K562 (cell line): ENCODE measurements at regions not wholly inside any gene's neighbourhood (a gene's known extent, or its start where the extent isn't known, plus 50 kb on each side); places are given as distances from the start of the nearest gene placed in this dataset.

Experiments
- ATAC-seq: fragments of 200-7000 bp; cut with Tn5 transposase; 3 replicates; pipeline ENCODE4 v1.9.1; 2020; ENCODE audit warnings: moderate library complexity
- BruUV-seq: library from RNA; stranded (reverse); fragments of 400-500 nt; replicated peaks from 2 replicates; lab custom pipeline; 2021; lab: Mats Ljungman, UMichigan
- CTCF ChIA-PET: fragments of 300-600 bp; formaldehyde crosslinking; extraction: SDS; loops from one replicate; lab custom pipeline; 2021; ENCODE audit warnings: low intra/inter-chr PET ratio; lab: Yijun Ruan, JAX
- POLR2A ChIA-PET: fragments of 300-600, 350-650 bp; sonication (Branson Sonifier 250); formaldehyde crosslinking; extraction: SDS; loops from one replicate; lab custom pipeline; 2021; ENCODE audit warnings: antibody characterized with exemption, inconsistent platforms; lab: Yijun Ruan, JAX
- DNase-seq, 4 experiments: peaks; one replicate each; pipeline versions ENCODE4 v3.0.0 to v3.0.0-alpha.2; 2011 to 2018; ENCODE audit warnings: low spot score in 3 of 4, mixed read lengths in 3 of 4; ENCODE audit errors: extremely low read depth in 1 of 4
- FAIRE-seq: peaks from 2 replicates; lab custom pipeline; 2011; peaks lifted over from hg19 to GRCh38; lab: Jason Lieb, UNC
- H2AFZ ChIP-seq: 2 replicates; pipeline ENCODE4 v1.6.0; 2011; ENCODE audit warnings: low read depth, low read length, control low read depth, inconsistent platforms
- H3K27ac ChIP-seq: fragments of 200-600 bp; 3 replicates; pipeline ENCODE4 v1.8.0; 2011; ENCODE audit warnings: low read depth, mild to moderate bottlenecking, control low read depth, inconsistent platforms, low read length, moderate library complexity, mixed read lengths; ENCODE audit errors: extremely low read depth
- H3K27me3 ChIP-seq, 2 experiments: fragments of 300-600 bp in 1 of 2; 2 replicates in 1 of 2; 3 replicates in 1 of 2; pipeline versions ENCODE4 v1.6.0 to v1.8.0; 2011; ENCODE audit warnings: inconsistent platforms in 2 of 2, low read length in 2 of 2, mild to moderate bottlenecking in 1 of 2, mixed read lengths in 1 of 2, moderate library complexity in 1 of 2; ENCODE audit not compliant: control insufficient read depth in 2 of 2, insufficient read depth in 2 of 2
- H3K36me3 ChIP-seq: fragments of 300-600 bp; 3 replicates; pipeline ENCODE4 v1.8.0; 2011; ENCODE audit warnings: mild to moderate bottlenecking, low read length, inconsistent platforms; ENCODE audit not compliant: control insufficient read depth, insufficient read depth
- H3K4me1 ChIP-seq, 2 experiments: fragments of 200-600 bp in 1 of 2; replicated peaks in 1 of 2; 2 replicates in 1 of 2; 3 replicates in 1 of 2; pipeline versions ENCODE4 v1.5.1 to v1.8.0; 2011; ENCODE audit warnings: inconsistent platforms in 2 of 2, low read length in 2 of 2, mild to moderate bottlenecking in 1 of 2, mixed read lengths in 1 of 2, moderate library complexity in 1 of 2; ENCODE audit not compliant: control insufficient read depth in 2 of 2, insufficient read depth in 2 of 2
- H3K4me2 ChIP-seq: 2 replicates; pipeline ENCODE4 v1.6.1; 2011; ENCODE audit warnings: low read length, control low read depth, inconsistent platforms, mixed read lengths; ENCODE audit not compliant: insufficient read depth
- H3K4me3 ChIP-seq: fragments of 200-600 bp; sonication (generic), shearing (Covaris generic); 2 replicates; pipeline ENCODE4 v1.5.1; 2016; ENCODE audit warnings: control low read depth, inconsistent platforms
- H3K79me2 ChIP-seq: fragments of 200-600 bp; 3 replicates; pipeline ENCODE4 v1.8.0; 2011; ENCODE audit warnings: low read length, inconsistent platforms; ENCODE audit not compliant: control insufficient read depth, insufficient read depth
- H3K9ac ChIP-seq, 2 experiments: 2 replicates each; pipeline versions ENCODE4 v1.6.0 to v1.6.1; 2011; ENCODE audit warnings: low read depth in 2 of 2, low read length in 2 of 2, control low read depth in 1 of 2, inconsistent platforms in 1 of 2, mild to moderate bottlenecking in 1 of 2, mixed read lengths in 1 of 2; ENCODE audit not compliant: insufficient read depth in 1 of 2
- H3K9me1 ChIP-seq: one replicate; pipeline ENCODE4 v1.6.0; 2011; ENCODE audit warnings: inconsistent platforms, mild to moderate bottlenecking, low read length, moderate library complexity; ENCODE audit not compliant: control insufficient read depth, insufficient read depth
- H3K9me3 ChIP-seq: replicated peaks from 2 replicates; pipeline ENCODE4 v1.5.1; 2011; ENCODE audit warnings: low read depth, low read length, inconsistent platforms; ENCODE audit not compliant: control insufficient read depth, insufficient read depth
- H4K20me1 ChIP-seq: replicated peaks from 2 replicates; pipeline ENCODE4 v1.6.1; 2011; ENCODE audit warnings: low read length, inconsistent platforms, mixed read lengths; ENCODE audit not compliant: control insufficient read depth, insufficient read depth
- EGR1 ChIP-seq: fragments of 450-650 bp; conservative IDR thresholded peaks from 2 replicates; pipeline ENCODE4 v1.6.1; 2017; ENCODE audit warnings: mild to moderate bottlenecking
- GTF2F1 ChIP-seq: IDR thresholded peaks from 2 replicates; pipeline ENCODE4 v1.6.1; 2011; ENCODE audit warnings: low read depth, low read length, improper control_type of control experiment
- NCOR1 ChIP-seq: fragments of 450-650 bp; IDR thresholded peaks from 2 replicates; pipeline ENCODE4 v1.6.1; 2016; ENCODE audit warnings: mild to moderate bottlenecking, moderate library complexity
- ZFP1 ChIP-seq: fragments of 450-650 bp; formaldehyde crosslinking; IDR thresholded peaks from 2 replicates; pipeline ENCODE4 v1.4.0; 2020; ENCODE audit warnings: mild to moderate bottlenecking, mixed read lengths
- WGBS: fragments of 100-300 bp; shearing (Covaris generic); methylation state at CpG from one replicate; pipeline ENCODE4 v1.1.6; 2016; ENCODE audit warnings: low coverage, mixed read lengths; ENCODE audit not compliant: insufficient coverage; ENCODE audit errors: missing lambda C conversion rate; 5-methylcytosine and 5-hydroxymethylcytosine counted together
- in situ Hi-C: fragments of 300-500 bp; cut with MboI; formaldehyde crosslinking; loops from 4 replicates; pipeline ENCODE4 v1.15.0; 2018; ENCODE audit warnings: inconsistent platforms, mixed read lengths
- intact Hi-C: fragments of 100-400 bp; cut with micrococcal nuclease; formaldehyde crosslinking; loops from 2 replicates; pipeline ENCODE4 v1.14.2; 2022
- TF ChIP-seq, protein P1 (sequence below): fragments of 450-650 bp; IDR thresholded peaks from 2 replicates; pipeline ENCODE4 v1.6.1; 2016
- TF ChIP-seq, protein P2 (sequence below), 2 experiments: fragments of 150-350 bp in 1 of 2; IDR thresholded peaks; 2 replicates each; pipeline ENCODE4 v1.6.1; 2012 to 2016; ENCODE audit warnings: low read depth in 2 of 2, low read length in 2 of 2, mild to moderate bottlenecking in 1 of 2, moderate library complexity in 1 of 2

DNA sequence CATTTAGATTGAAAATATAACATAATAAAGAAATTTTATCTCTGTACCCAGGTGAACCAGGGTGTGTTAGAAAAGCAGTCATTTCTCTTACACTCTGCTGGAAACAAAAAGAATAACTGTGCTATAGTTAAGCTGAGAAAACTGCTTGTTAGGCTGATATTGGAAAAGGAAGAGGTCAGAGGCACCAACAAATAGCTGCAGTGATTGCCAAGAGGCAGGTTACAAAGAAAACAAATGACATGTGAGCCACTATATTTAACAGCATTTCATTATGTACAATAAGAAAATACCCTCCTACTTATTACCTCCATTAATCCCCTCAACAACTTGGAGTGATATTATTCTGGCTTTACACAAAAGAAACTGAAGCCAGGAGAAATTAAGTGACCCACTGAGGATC is 607.9 kb upstream of the TLE4 start:
- intact Hi-C loops, result no loop called here
- Histone ChIP-seq H3K9ac (no peak overlapping the region), H3K79me2 (no peaks in the 10 kb centered on the region), H3K9me3 (no peaks in the 10 kb centered on the region), H3K27ac (no peak overlapping the region), H3K27me3 (no peaks in the 10 kb centered on the region), H4K20me1 (no peaks in the 10 kb centered on the region), H3K4me3 (no peak overlapping the region), H3K9me1 (no peaks in the 10 kb centered on the region), H3K4me1 (no peaks in the 10 kb centered on the region), H2AFZ (no peak overlapping the region), H3K4me2 (no peak overlapping the region), H3K36me3 (no peaks in the 10 kb centered on the region)
- BruUV-seq, result no TSS peak
- POLR2A ChIA-PET, result no interaction called here
- CTCF ChIA-PET, result no interaction called here
- FAIRE-seq (no peak), ATAC-seq (no peak), DNase-seq (no peak)
- in situ Hi-C loops, result no loop called here
- no peak for TF ChIP-seq EGR1
- no peak for TF ChIP-seq NCOR1

DNA sequence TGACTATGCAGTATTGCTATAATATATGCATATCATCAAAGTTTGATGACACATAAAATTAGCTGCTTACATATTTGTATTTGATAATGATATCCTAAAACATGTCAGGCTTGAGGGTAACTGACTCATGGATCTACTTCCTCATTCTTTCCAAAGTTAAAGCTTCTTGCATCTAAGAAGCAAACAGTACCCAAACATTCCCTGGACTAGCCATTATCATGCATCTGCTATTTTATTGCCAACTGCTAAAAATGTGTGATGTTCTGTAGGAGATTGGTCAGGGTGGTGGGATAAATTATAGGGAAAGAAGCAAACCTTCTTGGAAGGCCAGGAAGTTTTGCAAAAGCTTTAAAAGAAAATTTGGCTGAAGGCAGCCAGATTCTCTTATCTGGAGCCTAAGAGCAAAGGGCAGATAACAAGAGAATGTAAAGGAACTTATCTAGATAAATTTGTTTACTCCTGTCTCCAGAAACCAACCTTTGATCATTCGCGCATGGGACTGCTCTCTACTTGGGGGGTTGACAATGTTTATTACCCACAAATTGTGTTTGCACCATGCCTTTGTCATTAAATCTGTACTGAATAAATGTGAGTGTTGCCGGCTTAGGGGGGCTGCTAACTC is 604.1 kb upstream of the TLE4 start:
- no peak overlapping the region for H3K27ac ChIP-seq
- POLR2A ChIA-PET, result no interaction called here
- H3K27me3 ChIP-seq, result no peaks in the 10 kb centered on the region
- no peak overlapping the region for H3K4me2 ChIP-seq
- BruUV-seq, result no TSS peak
- no peak overlapping the region for H3K9ac ChIP-seq
- H3K9me3 ChIP-seq, result no peaks in the 10 kb centered on the region
- in situ Hi-C loops, result no loop called here
- DNase-seq (no peak), ATAC-seq (no peak), FAIRE-seq (no peak)
- H3K9me1 ChIP-seq, result no peaks in the 10 kb centered on the region
- 0% methylated on average over 3 of the region's 3 CpGs for WGBS
- CTCF ChIA-PET, result no interaction called here
- no peaks in the 10 kb centered on the region for H4K20me1 ChIP-seq
- no peak overlapping the region for H3K4me3 ChIP-seq
- no peak overlapping the region for H2AFZ ChIP-seq
- intact Hi-C loops, result no loop called here
- no peaks in the 10 kb centered on the region for H3K4me1 ChIP-seq
- H3K36me3 ChIP-seq, result no peaks in the 10 kb centered on the region
- no peaks in the 10 kb centered on the region for H3K79me2 ChIP-seq
- TF ChIP-seq, protein P1, sequence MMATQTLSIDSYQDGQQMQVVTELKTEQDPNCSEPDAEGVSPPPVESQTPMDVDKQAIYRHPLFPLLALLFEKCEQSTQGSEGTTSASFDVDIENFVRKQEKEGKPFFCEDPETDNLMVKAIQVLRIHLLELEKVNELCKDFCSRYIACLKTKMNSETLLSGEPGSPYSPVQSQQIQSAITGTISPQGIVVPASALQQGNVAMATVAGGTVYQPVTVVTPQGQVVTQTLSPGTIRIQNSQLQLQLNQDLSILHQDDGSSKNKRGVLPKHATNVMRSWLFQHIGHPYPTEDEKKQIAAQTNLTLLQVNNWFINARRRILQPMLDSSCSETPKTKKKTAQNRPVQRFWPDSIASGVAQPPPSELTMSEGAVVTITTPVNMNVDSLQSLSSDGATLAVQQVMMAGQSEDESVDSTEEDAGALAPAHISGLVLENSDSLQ, result no peak
- TF ChIP-seq, protein P2, sequence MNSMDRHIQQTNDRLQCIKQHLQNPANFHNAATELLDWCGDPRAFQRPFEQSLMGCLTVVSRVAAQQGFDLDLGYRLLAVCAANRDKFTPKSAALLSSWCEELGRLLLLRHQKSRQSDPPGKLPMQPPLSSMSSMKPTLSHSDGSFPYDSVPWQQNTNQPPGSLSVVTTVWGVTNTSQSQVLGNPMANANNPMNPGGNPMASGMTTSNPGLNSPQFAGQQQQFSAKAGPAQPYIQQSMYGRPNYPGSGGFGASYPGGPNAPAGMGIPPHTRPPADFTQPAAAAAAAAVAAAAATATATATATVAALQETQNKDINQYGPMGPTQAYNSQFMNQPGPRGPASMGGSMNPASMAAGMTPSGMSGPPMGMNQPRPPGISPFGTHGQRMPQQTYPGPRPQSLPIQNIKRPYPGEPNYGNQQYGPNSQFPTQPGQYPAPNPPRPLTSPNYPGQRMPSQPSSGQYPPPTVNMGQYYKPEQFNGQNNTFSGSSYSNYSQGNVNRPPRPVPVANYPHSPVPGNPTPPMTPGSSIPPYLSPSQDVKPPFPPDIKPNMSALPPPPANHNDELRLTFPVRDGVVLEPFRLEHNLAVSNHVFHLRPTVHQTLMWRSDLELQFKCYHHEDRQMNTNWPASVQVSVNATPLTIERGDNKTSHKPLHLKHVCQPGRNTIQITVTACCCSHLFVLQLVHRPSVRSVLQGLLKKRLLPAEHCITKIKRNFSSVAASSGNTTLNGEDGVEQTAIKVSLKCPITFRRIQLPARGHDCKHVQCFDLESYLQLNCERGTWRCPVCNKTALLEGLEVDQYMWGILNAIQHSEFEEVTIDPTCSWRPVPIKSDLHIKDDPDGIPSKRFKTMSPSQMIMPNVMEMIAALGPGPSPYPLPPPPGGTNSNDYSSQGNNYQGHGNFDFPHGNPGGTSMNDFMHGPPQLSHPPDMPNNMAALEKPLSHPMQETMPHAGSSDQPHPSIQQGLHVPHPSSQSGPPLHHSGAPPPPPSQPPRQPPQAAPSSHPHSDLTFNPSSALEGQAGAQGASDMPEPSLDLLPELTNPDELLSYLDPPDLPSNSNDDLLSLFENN (IDR thresholded peaks at IDR 0.05; ENCODE audit: low read depth in 2 of 2, low read length in 2 of 2), result no peak
- TF ChIP-seq ZFP1 (CRISPR knock-in tag) (no peak), GTF2F1 (no peak)
